Brain microvascular endothelial cell (primary cell): ENCODE measurements at regions not wholly inside any gene's neighbourhood (a gene's known extent, or its start where the extent isn't known, plus 50 kb on each side); places are given as distances from the start of the nearest gene placed in this dataset.

Source experiments
- DNase-seq: peaks from one replicate; pipeline ENCODE4 v3.0.0-alpha.2; 2020
- H3K27ac ChIP-seq: fragments of 250-450 bp; sonication (Bioruptor Pico); 2 replicates; pipeline ENCODE4 v1.5.1; 2020; ENCODE audit warnings: mild to moderate bottlenecking, moderate library complexity
- H3K27me3 ChIP-seq: fragments of 250-450 bp; sonication (Bioruptor Pico); replicated peaks from 2 replicates; pipeline ENCODE4 v1.5.1; 2020; ENCODE audit warnings: mild to moderate bottlenecking
- H3K36me3 ChIP-seq: fragments of 250-450 bp; sonication (Bioruptor Pico); replicated peaks from 2 replicates; pipeline ENCODE4 v1.5.1; 2020; ENCODE audit warnings: mild to moderate bottlenecking
- H3K4me3 ChIP-seq: 2 replicates; pipeline ENCODE4 v1.5.1; 2011; ENCODE audit warnings: low read depth, mild to moderate bottlenecking, control low read depth, low read length, moderate library complexity
- in situ Hi-C: cut with HindIII; loops from 2 replicates; pipeline ENCODE4 v1.10.0; 2017; ENCODE audit warnings: low sequenced_read_pairs, low pct_ligation_motif_present
- TF ChIP-seq, protein P1 (sequence below): IDR thresholded peaks from 2 replicates; pipeline ENCODE4 v1.5.1; 2011; ENCODE audit warnings: low read depth, mild to moderate bottlenecking, moderate library complexity, low read length, control low read depth, inconsistent platforms; ENCODE audit errors: missing control alignments

DNA sequence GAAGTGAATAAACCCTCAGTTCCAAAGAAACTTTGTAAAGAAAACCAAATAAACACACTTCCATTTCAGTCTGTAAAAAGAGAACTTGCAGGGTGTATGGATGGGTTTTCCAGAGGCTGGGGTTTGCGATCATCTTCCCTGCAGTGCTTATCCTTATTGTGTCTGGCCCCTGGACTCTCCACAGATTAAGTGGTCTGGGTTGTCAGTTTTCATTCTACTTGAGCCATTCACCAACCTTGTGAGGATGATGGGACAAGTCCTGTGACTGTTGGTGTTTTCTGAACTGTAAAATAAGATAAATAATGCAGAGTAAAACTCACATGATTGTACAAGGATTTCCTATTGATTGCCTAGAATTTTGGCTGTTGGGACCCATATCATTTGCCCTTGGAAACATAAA is 166.1 kb upstream of the MOCS2 start:
- Histone ChIP-seq H3K27ac (no peak overlapping the region), H3K27me3 (no peaks in the 10 kb centered on the region), H3K36me3 (no peaks in the 10 kb centered on the region), H3K4me3 (no peak overlapping the region)
- in situ Hi-C loops: no loop called here
- TF ChIP-seq, protein P1, sequence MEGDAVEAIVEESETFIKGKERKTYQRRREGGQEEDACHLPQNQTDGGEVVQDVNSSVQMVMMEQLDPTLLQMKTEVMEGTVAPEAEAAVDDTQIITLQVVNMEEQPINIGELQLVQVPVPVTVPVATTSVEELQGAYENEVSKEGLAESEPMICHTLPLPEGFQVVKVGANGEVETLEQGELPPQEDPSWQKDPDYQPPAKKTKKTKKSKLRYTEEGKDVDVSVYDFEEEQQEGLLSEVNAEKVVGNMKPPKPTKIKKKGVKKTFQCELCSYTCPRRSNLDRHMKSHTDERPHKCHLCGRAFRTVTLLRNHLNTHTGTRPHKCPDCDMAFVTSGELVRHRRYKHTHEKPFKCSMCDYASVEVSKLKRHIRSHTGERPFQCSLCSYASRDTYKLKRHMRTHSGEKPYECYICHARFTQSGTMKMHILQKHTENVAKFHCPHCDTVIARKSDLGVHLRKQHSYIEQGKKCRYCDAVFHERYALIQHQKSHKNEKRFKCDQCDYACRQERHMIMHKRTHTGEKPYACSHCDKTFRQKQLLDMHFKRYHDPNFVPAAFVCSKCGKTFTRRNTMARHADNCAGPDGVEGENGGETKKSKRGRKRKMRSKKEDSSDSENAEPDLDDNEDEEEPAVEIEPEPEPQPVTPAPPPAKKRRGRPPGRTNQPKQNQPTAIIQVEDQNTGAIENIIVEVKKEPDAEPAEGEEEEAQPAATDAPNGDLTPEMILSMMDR: no peak
- no peak for DNase-seq

DNA sequence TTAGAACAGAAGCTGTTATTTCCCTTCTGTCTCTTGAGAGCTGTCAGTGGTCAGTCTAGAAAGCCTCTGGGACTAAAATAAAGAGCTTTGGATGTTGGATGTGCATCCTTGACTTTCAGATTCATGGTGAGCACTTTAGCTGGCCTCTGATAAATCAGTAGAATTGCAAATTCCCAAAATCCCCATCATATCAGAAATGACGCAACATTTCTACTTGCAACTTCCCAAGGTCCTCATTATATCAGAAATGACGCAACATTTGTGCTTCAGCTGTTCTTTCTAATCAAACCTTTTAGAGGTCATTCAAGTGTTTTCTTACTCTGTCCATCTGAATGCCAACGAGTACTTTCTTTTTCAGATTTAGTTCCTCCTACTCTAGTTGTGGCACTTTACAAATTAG is 167.3 kb upstream of the MOCS2 start:
- in situ Hi-C loops: no loop called here
- H3K4me3 ChIP-seq: no peak overlapping the region
- no peak for DNase-seq
- H3K36me3 ChIP-seq: no peaks in the 10 kb centered on the region
- no peak overlapping the region for H3K27ac ChIP-seq
- no peaks in the 10 kb centered on the region for H3K27me3 ChIP-seq
- TF ChIP-seq, protein P1: no peak

DNA sequence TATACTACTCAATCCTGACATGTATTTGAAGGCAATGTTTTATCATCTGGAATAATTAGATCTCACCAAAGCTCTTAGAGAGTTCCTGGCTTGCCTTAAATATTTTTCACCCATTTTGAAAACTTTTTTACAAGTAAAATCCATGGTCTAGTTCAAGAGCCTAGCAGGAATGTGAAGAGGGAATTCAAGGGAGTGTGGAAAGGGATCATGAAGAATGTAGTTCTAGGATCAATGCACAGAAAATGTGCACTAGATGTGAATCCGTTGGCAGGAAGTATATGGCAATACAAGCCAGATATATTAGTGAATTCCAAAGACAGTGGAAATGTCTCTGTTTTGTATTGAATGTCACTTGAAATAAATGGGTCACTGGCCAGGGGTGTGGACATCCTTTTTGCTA is 167.9 kb upstream of the MOCS2 start:
- DNase-seq: no peak
- Histone ChIP-seq H3K27ac (no peak overlapping the region), H3K4me3 (no peak overlapping the region), H3K36me3 (no peaks in the 10 kb centered on the region), H3K27me3 (no peaks in the 10 kb centered on the region)
- TF ChIP-seq, protein P1: no peak
- in situ Hi-C loops: no loop called here

DNA sequence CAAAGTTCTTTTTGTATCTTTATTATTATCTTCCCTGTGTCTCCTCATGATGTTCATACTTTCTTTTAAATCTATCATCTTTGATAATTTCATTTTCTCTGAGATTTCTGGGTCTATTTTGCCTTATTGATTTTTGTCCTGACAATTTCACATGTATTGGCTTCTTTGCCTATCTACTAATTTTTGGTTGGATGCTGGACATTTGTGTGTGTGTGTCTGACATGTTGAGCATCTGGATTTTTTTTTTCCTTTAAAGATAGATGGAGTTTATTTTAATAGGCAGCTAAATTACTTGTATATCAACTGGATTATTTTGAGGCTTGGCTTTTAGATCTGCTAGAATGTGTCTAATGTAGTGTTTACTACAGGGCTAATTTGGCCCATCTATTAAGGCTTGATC is 178.0 kb upstream of the MOCS2 start:
- Histone ChIP-seq H3K27ac (no peak overlapping the region), H3K4me3 (no peak overlapping the region), H3K36me3 (no peaks in the 10 kb centered on the region), H3K27me3 (no peaks in the 10 kb centered on the region)
- TF ChIP-seq, protein P1: no peak
- DNase-seq: no peak
- in situ Hi-C loops: no loop called here

DNA sequence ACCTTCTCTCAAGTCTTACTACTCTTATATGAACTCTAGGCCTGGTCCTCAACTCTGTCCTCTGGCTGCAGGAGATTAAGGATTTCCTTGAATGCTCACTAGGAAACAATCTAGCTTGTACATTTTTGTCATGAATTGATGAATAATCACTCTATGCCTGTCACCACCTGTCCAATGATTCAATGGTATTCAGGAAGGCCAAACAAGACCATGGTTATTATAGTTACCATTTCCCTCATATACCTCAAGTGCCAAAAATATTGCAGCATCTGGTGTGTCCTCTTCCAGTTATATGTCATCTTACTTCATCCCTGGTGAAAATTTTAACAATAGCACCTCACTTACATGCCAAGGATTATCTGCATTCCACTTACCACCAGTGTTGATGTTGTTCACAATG is 179.0 kb upstream of the MOCS2 start:
- no peaks in the 10 kb centered on the region for H3K27me3 ChIP-seq
- in situ Hi-C loops: no loop called here
- no peak overlapping the region for H3K4me3 ChIP-seq
- H3K27ac ChIP-seq: no peak overlapping the region
- no peaks in the 10 kb centered on the region for H3K36me3 ChIP-seq
- DNase-seq: no peak
- TF ChIP-seq, protein P1: no peak

DNA sequence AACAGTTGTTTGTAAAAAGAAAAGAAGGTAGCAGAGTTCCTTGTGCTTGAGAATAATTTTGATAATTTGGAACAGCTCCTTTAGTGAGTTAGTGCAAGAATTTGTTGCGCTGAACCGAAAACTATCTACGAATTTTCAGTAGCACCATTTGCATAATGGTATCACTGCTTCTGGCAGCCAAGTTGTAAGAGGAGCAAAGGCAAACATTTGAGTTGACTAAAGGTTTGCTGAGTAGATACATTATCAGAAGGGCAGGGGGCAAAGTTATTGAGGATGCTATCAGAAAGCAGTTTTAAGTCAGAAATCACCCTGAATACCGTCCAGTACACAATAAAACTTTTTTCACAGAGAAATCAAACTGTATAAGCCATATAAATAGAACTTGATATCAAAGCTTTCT is 181.5 kb upstream of the MOCS2 start:
- in situ Hi-C loops: no loop called here
- no peaks in the 10 kb centered on the region for H3K36me3 ChIP-seq
- no peaks in the 10 kb centered on the region for H3K27me3 ChIP-seq
- H3K27ac ChIP-seq: no peak overlapping the region
- no peak for DNase-seq
- no peak overlapping the region for H3K4me3 ChIP-seq
- TF ChIP-seq, protein P1: no peak
